OCI-LY1 (cell line): ENCODE measurements at regions not wholly inside any gene's neighbourhood (a gene's known extent, or its start where the extent isn't known, plus 50 kb on each side); places are given as distances from the start of the nearest gene placed in this dataset.

Experiments used
- CTCF ChIP-seq: fragments of 200-600 bp; sonication (generic), shearing (Covaris generic); IDR thresholded peaks from 2 replicates; pipeline ENCODE4 v1.5.1; 2017; ENCODE audit warnings: mild to moderate bottlenecking, antibody characterized with exemption, low read length, moderate library complexity, mixed read lengths
- EZH2 ChIP-seq: fragments of 200-600 bp; sonication (generic), shearing (Covaris generic); IDR thresholded peaks from 2 replicates; pipeline ENCODE4 v1.8.0; 2017; ENCODE audit warnings: borderline replicate concordance, mixed run types, mild to moderate bottlenecking, antibody characterized with exemption, low read length, moderate library complexity, mixed read lengths

DNA sequence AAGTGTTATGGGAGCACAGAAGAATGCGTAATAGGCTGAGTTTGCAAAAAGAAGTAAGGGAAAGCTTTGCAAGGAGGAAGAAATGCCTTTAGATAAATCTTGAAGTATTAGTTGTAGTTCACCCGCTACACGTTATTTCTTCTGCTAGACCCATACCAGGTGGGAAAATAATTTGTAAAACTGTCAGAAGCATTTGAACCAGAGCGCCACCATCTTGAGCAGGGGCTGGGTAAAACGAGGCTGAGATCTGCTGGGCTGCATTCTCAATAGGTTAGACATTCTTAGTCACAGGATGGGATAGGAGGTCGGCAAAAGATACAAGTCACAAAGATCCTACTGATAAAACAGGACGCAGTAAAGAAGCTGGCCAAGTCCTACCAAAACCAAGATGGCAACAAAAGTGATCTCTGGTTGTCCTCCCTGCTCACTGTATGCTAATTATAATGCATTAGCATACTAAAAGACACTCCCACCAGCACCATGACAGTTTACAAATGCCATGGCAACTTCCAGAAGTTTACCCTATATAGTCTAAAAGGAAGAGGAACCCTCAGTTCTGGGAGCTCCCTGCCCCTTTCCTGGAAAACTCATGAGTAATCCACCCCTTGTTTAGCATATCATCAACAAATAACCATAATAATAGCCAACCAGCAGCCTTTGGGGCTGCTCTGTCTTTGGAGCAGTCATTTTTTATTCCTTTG lies 50.0 kb upstream of the ZNF280D start:
- TF ChIP-seq CTCF (no peak), EZH2 (no peak)
